ENCODE measurements at regions not wholly inside any gene's neighbourhood (a gene's known extent, or its start where the extent isn't known, plus 50 kb on each side); places are given as distances from the start of the nearest gene placed in this dataset.
A peak's percentile ranks its signal among the peaks of the same experiment; 100 is the strongest.

DNA sequence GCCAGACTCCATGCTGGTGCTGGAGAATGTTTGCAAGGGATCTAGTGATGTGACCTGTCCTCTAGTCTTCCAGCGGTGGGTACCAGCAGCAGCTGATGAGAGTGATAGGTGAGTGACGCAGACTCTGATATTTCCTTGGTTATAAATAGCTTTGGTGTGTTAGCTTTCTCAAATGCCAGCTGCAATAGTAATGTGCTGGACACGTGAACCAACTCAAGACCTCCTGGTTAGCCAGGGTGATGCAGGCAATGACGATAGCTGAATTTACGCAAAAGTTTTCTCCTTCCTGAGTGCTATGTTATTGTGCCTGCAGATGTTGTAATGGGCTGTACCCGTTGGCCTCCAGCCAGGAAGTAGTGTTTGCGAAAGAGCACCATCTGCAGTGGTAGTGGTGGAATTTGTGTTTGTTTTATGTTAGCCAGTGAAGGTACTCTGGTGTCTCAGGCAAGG, 129.5 kb downstream of the CYSLTR2 start:
- Histone ChIP-seq H3K27ac (ENCODE audit: low read depth in 1 of 2, low read length in 1 of 2) (peak overlapping the region in 1 of 2 donors; percentile 79), H3K9ac (ENCODE audit: insufficient read depth in 1 of 2, low read length in 2 of 2) (no peak overlapping the region), H3K27me3 (ENCODE audit: control insufficient read depth in 3 of 3, insufficient read depth in 3 of 3, low read length in 2 of 3) (no peaks in the 10 kb centered on the region), H3K4me1 (ENCODE audit: control insufficient read depth in 5 of 5, insufficient read depth in 5 of 5, low read length in 5 of 5) (peaks cover 0 to 7% (median 7%) of the 10 kb centered on the region in 5 donors), H3K9me3 (ENCODE audit: control insufficient read depth in 4 of 4, insufficient read depth in 3 of 4, low read length in 3 of 4) (peaks cover 3 to 6% (median 4%) of the 10 kb centered on the region in 4 donors), H3K4me3 (no peak overlapping the region), H3K36me3 (ENCODE audit: control insufficient read depth in 4 of 4, insufficient read depth in 4 of 4, low read length in 4 of 4) (no peaks in the 10 kb centered on the region)
- WGBS, 2 donors, result 16 to 26% methylated on average over 7 of the region's 7 CpGs
- peak; percentile 53 for ATAC-seq (ENCODE audit: insufficient read depth, low FRiP score)
- TF ChIP-seq, protein P1, sequence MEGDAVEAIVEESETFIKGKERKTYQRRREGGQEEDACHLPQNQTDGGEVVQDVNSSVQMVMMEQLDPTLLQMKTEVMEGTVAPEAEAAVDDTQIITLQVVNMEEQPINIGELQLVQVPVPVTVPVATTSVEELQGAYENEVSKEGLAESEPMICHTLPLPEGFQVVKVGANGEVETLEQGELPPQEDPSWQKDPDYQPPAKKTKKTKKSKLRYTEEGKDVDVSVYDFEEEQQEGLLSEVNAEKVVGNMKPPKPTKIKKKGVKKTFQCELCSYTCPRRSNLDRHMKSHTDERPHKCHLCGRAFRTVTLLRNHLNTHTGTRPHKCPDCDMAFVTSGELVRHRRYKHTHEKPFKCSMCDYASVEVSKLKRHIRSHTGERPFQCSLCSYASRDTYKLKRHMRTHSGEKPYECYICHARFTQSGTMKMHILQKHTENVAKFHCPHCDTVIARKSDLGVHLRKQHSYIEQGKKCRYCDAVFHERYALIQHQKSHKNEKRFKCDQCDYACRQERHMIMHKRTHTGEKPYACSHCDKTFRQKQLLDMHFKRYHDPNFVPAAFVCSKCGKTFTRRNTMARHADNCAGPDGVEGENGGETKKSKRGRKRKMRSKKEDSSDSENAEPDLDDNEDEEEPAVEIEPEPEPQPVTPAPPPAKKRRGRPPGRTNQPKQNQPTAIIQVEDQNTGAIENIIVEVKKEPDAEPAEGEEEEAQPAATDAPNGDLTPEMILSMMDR (IDR thresholded peaks at IDR 0.05; ENCODE audit: control extremely low read depth, extremely low read depth), result no peak
- DNase-seq, result peak; percentile 84 to 92 (median 89)

DNA sequence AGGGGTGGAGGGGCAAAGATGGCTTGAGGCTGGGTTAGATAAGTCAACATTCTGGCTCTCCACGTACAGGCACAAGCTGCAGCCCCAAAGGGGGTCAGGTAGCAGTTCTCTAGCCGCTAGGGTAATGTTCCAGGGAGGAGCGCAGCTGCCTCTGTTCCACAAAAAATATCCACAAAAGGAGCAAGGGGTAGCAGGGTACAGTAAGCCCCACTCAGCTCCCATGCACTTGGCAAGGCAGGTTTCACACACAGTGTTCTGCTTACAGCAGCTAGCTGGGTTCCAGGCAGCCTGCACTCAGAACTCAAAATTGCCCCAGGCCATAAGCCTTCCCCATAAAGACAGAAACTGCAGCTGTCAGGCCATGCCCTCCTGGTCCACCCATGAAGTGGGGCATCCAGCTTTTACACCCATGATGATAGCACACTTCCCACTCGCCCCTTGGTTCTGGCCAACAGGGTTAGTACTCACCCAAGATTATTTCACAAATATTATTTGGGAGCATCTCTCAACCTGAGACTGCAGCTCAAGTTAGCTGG, 130.0 kb downstream of the CYSLTR2 start:
- 87 to 92% methylated on average over 4 of the region's 4 CpGs for WGBS, 2 donors
- TF ChIP-seq, protein P1 (IDR thresholded peaks at IDR 0.05; ENCODE audit: control extremely low read depth, extremely low read depth), result no peak
- Histone ChIP-seq H3K36me3 (ENCODE audit: control insufficient read depth in 4 of 4, insufficient read depth in 4 of 4, low read length in 4 of 4) (no peaks in the 10 kb centered on the region), H3K27me3 (ENCODE audit: control insufficient read depth in 3 of 3, insufficient read depth in 3 of 3, low read length in 2 of 3) (no peaks in the 10 kb centered on the region), H3K27ac (ENCODE audit: low read depth in 1 of 2, low read length in 1 of 2) (peak overlapping the region; percentile 11 to 71), H3K4me1 (ENCODE audit: control insufficient read depth in 5 of 5, insufficient read depth in 5 of 5, low read length in 5 of 5) (peaks cover 0 to 7% (median 7%) of the 10 kb centered on the region in 5 donors), H3K4me3 (no peak overlapping the region), H3K9me3 (ENCODE audit: control insufficient read depth in 4 of 4, insufficient read depth in 3 of 4, low read length in 3 of 4) (peaks cover 3 to 6% (median 4%) of the 10 kb centered on the region in 4 donors), H3K9ac (ENCODE audit: insufficient read depth in 1 of 2, low read length in 2 of 2) (no peak overlapping the region)
- DNase-seq (no peak), ATAC-seq (ENCODE audit: insufficient read depth, low FRiP score) (no peak)

DNA sequence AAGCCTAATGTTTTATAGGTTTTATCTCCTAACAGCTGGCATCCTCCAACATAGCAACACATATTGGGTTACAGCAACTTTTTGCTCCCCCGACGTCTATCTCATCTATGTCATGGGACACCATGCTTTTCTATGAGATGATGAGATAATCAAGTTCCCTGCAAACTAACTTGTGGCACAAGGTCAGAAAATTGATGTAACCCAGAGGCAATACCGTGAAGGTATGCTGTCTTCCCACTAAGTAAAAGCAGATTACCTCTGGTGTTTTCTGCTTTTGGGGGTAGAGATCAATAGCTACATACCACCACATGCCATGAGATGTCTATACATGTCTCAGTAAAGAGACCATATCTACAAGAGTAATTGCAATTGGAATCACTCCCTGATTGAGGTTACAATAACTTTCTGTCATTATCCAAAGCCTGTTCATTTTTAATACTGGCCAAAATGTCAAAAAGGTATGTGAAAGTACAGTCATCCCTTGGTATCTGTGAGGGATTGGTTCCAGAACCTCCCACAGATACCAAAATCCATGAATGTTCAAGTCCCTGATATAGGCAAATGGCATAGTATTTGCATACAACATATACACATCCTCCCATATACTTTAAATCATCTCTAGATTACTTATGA, 131.3 kb downstream of the CYSLTR2 start:
- Histone ChIP-seq H3K9ac (ENCODE audit: insufficient read depth in 1 of 2, low read length in 2 of 2) (no peak overlapping the region), H3K27ac (ENCODE audit: low read depth in 1 of 2, low read length in 1 of 2) (no peak overlapping the region), H3K4me1 (ENCODE audit: control insufficient read depth in 5 of 5, insufficient read depth in 5 of 5, low read length in 5 of 5) (peaks cover 0 to 7% (median 7%) of the 10 kb centered on the region in 5 donors), H3K4me3 (no peak overlapping the region), H3K36me3 (ENCODE audit: control insufficient read depth in 4 of 4, insufficient read depth in 4 of 4, low read length in 4 of 4) (no peaks in the 10 kb centered on the region), H3K27me3 (ENCODE audit: control insufficient read depth in 3 of 3, insufficient read depth in 3 of 3, low read length in 2 of 3) (no peaks in the 10 kb centered on the region), H3K9me3 (ENCODE audit: control insufficient read depth in 4 of 4, insufficient read depth in 3 of 4, low read length in 3 of 4) (peaks cover 3 to 6% (median 3%) of the 10 kb centered on the region in 4 donors)
- no peak for DNase-seq
- TF ChIP-seq, protein P1 (IDR thresholded peaks at IDR 0.05; ENCODE audit: control extremely low read depth, extremely low read depth), result no peak
- 92 to 94% methylated on average over 3 of the region's 3 CpGs for WGBS, 2 donors
- ATAC-seq (ENCODE audit: insufficient read depth, low FRiP score), result no peak

Data from lung (tissue), 11 donors.